ENCODE measurements at regions not wholly inside any gene's neighbourhood (a gene's known extent, or its start where the extent isn't known, plus 50 kb on each side); places are given as distances from the start of the nearest gene placed in this dataset.

DNA sequence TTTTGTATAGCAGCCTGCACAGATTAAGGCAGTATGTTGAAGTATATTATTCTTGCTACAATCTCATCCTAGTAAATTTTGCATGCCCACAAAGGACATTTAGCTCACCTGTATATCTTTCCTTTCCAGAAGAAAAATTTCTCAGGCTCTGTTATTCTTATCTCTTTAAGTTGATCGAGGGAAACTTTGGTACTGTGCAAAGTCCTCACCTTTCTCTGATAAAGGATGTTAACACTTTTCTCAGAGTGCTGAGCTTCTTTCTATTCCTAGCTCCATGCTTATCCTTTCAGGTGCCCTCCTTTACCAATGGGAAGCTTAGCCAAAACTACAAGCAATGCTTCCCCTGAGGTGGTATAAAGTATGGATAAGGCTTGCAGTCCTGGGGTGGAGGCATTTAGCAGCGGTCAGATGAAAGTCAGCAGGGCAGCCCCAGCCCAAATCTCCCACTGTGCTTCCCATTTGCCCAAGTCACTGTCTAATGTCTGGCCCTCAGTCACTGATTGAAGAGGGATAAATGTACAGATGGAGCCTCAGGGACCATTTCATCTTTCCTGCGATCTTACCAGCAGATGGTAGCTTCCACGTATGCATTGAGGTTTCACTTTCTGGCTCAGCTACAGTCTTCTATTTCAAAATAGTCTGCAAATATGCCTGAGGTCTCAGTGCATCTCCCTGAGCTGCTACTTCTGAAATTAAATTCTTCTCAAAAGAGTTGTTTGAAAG lies 127.8 kb upstream of the P2RY1 start:
- TF ChIP-seq, protein P1, sequence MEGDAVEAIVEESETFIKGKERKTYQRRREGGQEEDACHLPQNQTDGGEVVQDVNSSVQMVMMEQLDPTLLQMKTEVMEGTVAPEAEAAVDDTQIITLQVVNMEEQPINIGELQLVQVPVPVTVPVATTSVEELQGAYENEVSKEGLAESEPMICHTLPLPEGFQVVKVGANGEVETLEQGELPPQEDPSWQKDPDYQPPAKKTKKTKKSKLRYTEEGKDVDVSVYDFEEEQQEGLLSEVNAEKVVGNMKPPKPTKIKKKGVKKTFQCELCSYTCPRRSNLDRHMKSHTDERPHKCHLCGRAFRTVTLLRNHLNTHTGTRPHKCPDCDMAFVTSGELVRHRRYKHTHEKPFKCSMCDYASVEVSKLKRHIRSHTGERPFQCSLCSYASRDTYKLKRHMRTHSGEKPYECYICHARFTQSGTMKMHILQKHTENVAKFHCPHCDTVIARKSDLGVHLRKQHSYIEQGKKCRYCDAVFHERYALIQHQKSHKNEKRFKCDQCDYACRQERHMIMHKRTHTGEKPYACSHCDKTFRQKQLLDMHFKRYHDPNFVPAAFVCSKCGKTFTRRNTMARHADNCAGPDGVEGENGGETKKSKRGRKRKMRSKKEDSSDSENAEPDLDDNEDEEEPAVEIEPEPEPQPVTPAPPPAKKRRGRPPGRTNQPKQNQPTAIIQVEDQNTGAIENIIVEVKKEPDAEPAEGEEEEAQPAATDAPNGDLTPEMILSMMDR (IDR thresholded peaks at IDR 0.05; ENCODE audit: low read depth, low read length, poor library complexity, severe bottlenecking): no peak
- TF ChIP-seq EZH2phosphoT487 (IDR thresholded peaks at IDR 0.05; ENCODE audit: borderline replicate concordance, low read length): no peak
